Sigmoid colon (tissue), 6 donors: ENCODE measurements at regions not wholly inside any gene's neighbourhood (a gene's known extent, or its start where the extent isn't known, plus 50 kb on each side); places are given as distances from the start of the nearest gene placed in this dataset.

Source experiments
- DNase-seq: peaks from one replicate; pipeline ENCODE4 v3.0.0-alpha.2; 2019
- H3K27ac ChIP-seq, 4 donors: fragments of 200-600 bp; sonication (generic); one replicate each; pipeline ENCODE4 v1.5.1; 2016 to 2019; ENCODE audit warnings: mild to moderate bottlenecking in 1 of 4
- H3K27me3 ChIP-seq, 3 donors: fragments of 200-600 bp; sonication (generic); one replicate each; pipeline ENCODE4 v1.5.1; 2019; ENCODE audit warnings: mild to moderate bottlenecking in 1 of 3
- H3K36me3 ChIP-seq, 4 donors: fragments of 200-600 bp; sonication (generic); one replicate each; pipeline ENCODE4 v1.5.1; 2016 to 2019
- H3K4me1 ChIP-seq, 4 donors: fragments of 200-600 bp; sonication (generic); one replicate each; pipeline ENCODE4 v1.5.1; 2017 to 2019
- H3K4me3 ChIP-seq, 4 donors: fragments of 200-600 bp; sonication (generic); one replicate each; pipeline ENCODE4 v1.5.1; 2017 to 2019; ENCODE audit warnings: mild to moderate bottlenecking in 2 of 4, moderate library complexity in 1 of 4
- H3K9me3 ChIP-seq, 4 donors: fragments of 200-600 bp in 3 of 4; sonication (generic) in 3 of 4; one replicate each; pipeline versions ENCODE4 v1.5.1 to v1.6.1; 2013 to 2019
- EP300 ChIP-seq, 4 donors: sonication (generic); formaldehyde crosslinking; IDR thresholded peaks; one replicate each; pipeline ENCODE4 v1.6.1; 2017; ENCODE audit warnings: antibody characterized with exemption in 4 of 4
- POLR2A ChIP-seq, 2 donors: fragments of 450-650 bp; IDR thresholded peaks; one replicate each; pipeline ENCODE4 v1.6.1; 2016; ENCODE audit warnings: antibody characterized with exemption in 2 of 2, mild to moderate bottlenecking in 2 of 2, moderate library complexity in 2 of 2
- POLR2AphosphoS5 ChIP-seq, 4 donors: sonication (generic); formaldehyde crosslinking; IDR thresholded peaks; one replicate each; pipeline ENCODE4 v1.6.1; 2017; ENCODE audit warnings: antibody characterized with exemption in 4 of 4
- WGBS, 2 donors: extraction: QIAGEN DNeasy Blood & Tissue Kit; methylation state at CpG; one replicate each; pipeline ENCODE4 v1.1.7; 2013; 5-methylcytosine and 5-hydroxymethylcytosine counted together
- intact Hi-C: fragments of 100-400 bp; cut with DNase I; formaldehyde crosslinking; loops from one replicate; pipeline ENCODE4 v1.15.1; 2023
- TF ChIP-seq, protein P1 (sequence below), 4 experiments: fragments of 450-650 bp in 3 of 4; fragments of 200-600 bp in 1 of 4; IDR thresholded peaks; one replicate each; pipeline ENCODE4 v1.5.1; 2016 to 2019; ENCODE audit warnings: antibody characterized with exemption in 4 of 4, mild to moderate bottlenecking in 3 of 4, moderate library complexity in 2 of 4
- donor health status: healthy with polysubstance abuse.
- donor health status: healthy.

- Histone ChIP-seq H3K27ac (no peak overlapping the region), H3K4me1 (no peaks in the 10 kb centered on the region), H3K36me3 (no peaks in the 10 kb centered on the region), H3K4me3 (no peak overlapping the region), H3K9me3 (no peaks in the 10 kb centered on the region), H3K27me3 (no peaks in the 10 kb centered on the region)
- intact Hi-C loops: no loop called here
- 75% methylated on average over 6 of the region's 6 CpGs for WGBS, 2 donors
- no peak for DNase-seq
- no peak for TF ChIP-seq POLR2AphosphoS5 (IDR thresholded peaks at IDR 0.05)
Observed at GRCh38 chr5:165258197-165258771, 1752.9 kb downstream of the MAT2B start.

DNA sequence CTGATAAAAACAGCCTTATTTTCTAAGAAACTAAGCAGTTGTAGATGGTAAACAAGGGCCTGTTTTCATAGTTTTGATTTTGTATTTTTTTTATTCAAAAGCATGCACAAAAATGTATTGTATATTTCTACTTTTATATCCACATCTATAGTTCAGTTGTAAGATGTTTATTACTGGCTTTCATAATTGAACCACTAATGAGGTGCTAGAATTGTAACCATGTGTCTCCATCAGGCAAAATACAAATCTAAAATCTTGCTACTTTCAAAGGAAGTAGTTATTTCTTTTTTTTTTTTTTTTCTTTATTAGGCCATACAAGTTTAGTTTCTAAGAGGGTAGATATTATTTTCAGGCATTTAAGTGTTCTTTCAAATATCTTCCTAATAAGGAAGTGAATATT lies 1755.0 kb downstream of the MAT2B start:
- intact Hi-C loops: no loop called here
- DNase-seq: no peak
- H3K4me1 ChIP-seq: no peaks in the 10 kb centered on the region
- TF ChIP-seq POLR2A (IDR thresholded peaks at IDR 0.05): no peak
- no peak for TF ChIP-seq EP300 (IDR thresholded peaks at IDR 0.05)
- TF ChIP-seq POLR2AphosphoS5 (IDR thresholded peaks at IDR 0.05): no peak
- TF ChIP-seq, protein P1, sequence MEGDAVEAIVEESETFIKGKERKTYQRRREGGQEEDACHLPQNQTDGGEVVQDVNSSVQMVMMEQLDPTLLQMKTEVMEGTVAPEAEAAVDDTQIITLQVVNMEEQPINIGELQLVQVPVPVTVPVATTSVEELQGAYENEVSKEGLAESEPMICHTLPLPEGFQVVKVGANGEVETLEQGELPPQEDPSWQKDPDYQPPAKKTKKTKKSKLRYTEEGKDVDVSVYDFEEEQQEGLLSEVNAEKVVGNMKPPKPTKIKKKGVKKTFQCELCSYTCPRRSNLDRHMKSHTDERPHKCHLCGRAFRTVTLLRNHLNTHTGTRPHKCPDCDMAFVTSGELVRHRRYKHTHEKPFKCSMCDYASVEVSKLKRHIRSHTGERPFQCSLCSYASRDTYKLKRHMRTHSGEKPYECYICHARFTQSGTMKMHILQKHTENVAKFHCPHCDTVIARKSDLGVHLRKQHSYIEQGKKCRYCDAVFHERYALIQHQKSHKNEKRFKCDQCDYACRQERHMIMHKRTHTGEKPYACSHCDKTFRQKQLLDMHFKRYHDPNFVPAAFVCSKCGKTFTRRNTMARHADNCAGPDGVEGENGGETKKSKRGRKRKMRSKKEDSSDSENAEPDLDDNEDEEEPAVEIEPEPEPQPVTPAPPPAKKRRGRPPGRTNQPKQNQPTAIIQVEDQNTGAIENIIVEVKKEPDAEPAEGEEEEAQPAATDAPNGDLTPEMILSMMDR (IDR thresholded peaks at IDR 0.05): no peak
- H3K9me3 ChIP-seq: no peaks in the 10 kb centered on the region
- H3K27ac ChIP-seq: no peak overlapping the region
- H3K36me3 ChIP-seq: no peaks in the 10 kb centered on the region
- no peak overlapping the region for H3K4me3 ChIP-seq
- H3K27me3 ChIP-seq: no peaks in the 10 kb centered on the region

DNA sequence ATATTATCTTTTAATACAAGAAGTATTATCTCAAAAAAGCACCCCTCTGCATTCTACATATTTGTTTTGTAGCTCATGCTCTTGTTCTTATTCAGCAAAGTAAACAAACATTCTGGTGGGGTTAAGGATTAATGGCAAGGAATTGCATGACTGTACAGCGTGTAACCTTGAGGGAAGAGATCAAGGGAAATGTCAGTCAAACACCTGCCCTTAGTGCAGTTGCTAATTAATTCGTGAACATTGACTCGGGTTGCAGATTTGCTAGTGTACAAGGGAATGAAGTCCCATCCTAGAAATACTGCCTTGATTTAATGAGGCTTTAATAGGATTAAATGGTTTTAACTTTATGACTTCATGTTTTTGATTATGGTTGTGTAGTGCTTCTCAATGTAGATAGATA lies 1758.1 kb downstream of the MAT2B start:
- H3K36me3 ChIP-seq: no peaks in the 10 kb centered on the region
- intact Hi-C loops: no loop called here
- DNase-seq: no peak
- no peaks in the 10 kb centered on the region for H3K4me1 ChIP-seq
- H3K9me3 ChIP-seq: peaks cover 0 to 3% (median 0%) of the 10 kb centered on the region in 4 donors
- TF ChIP-seq POLR2AphosphoS5 (IDR thresholded peaks at IDR 0.05) (no peak), POLR2A (IDR thresholded peaks at IDR 0.05) (no peak), EP300 (IDR thresholded peaks at IDR 0.05) (no peak)
- TF ChIP-seq, protein P1 (IDR thresholded peaks at IDR 0.05): no peak
- H3K4me3 ChIP-seq: no peak overlapping the region
- 32 to 72% methylated on average over 3 of the region's 3 CpGs for WGBS, 2 donors
- H3K27ac ChIP-seq: no peak overlapping the region
- H3K27me3 ChIP-seq: no peaks in the 10 kb centered on the region

DNA sequence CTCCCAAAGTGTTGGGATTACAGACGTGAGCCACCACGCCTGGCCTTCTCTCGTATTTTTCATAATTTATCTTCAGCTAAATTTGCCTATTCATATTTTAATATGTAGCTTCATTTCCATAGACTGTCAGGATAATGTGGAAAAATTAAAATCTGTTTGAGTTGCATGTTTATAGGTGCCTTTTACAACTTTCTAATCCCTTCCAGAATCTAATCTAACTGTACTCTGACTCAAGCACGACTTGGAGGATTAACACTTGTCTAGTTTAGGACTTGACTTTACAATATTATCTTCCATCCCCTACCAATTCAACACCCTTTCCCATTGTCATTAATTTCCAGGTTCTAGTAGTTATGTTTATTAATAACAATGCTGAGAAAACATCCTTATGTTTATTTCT lies 1761.5 kb downstream of the MAT2B start:
- intact Hi-C loops: no loop called here
- WGBS, 2 donors: 62 to 85% methylated on average over 4 of the region's 4 CpGs
- H3K36me3 ChIP-seq: no peaks in the 10 kb centered on the region

DNA sequence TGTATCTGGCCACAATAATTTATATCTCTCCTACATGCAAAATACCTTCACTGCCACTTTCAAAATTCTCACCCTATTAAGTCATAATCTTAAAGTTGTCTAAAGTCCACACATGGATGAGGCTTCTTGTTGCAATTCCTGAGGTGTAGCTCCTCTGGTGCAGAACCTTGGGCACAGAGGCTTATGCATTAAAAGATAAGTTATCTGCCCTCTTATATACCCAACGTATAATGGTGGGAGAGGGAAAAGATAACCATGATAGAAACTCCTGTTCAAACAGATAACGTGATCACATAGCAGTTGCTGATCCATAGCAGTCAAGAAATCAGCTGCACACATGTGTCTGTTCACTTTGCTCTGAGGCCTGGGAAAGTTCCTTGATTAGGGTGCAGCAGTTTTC lies 1767.0 kb downstream of the MAT2B start:
- DNase-seq: no peak
- Histone ChIP-seq H3K4me3 (no peak overlapping the region), H3K36me3 (no peaks in the 10 kb centered on the region), H3K27ac (no peak overlapping the region), H3K9me3 (no peaks in the 10 kb centered on the region), H3K27me3 (no peaks in the 10 kb centered on the region), H3K4me1 (no peaks in the 10 kb centered on the region)
- intact Hi-C loops: no loop called here
- 54 to 85% methylated on average over 2 of the region's 2 CpGs for WGBS, 2 donors
- TF ChIP-seq POLR2AphosphoS5 (IDR thresholded peaks at IDR 0.05) (no peak), POLR2A (IDR thresholded peaks at IDR 0.05) (no peak), EP300 (IDR thresholded peaks at IDR 0.05) (no peak)
- TF ChIP-seq, protein P1 (IDR thresholded peaks at IDR 0.05): no peak

More for the DNA sequence above, 1761.5 kb downstream of the MAT2B start:
- no peak for DNase-seq
- Histone ChIP-seq H3K27me3 (no peaks in the 10 kb centered on the region), H3K27ac (no peak overlapping the region), H3K4me1 (no peaks in the 10 kb centered on the region), H3K9me3 (peaks cover 0 to 3% (median 0%) of the 10 kb centered on the region in 4 donors), H3K4me3 (no peak overlapping the region)
- TF ChIP-seq EP300 (IDR thresholded peaks at IDR 0.05) (no peak), POLR2AphosphoS5 (IDR thresholded peaks at IDR 0.05) (no peak), POLR2A (IDR thresholded peaks at IDR 0.05) (no peak)
- TF ChIP-seq, protein P1 (IDR thresholded peaks at IDR 0.05): no peak
